ENCODE measurements at regions not wholly inside any gene's neighbourhood (a gene's known extent, or its start where the extent isn't known, plus 50 kb on each side); places are given as distances from the start of the nearest gene placed in this dataset.
A peak's percentile ranks its signal among the peaks of the same experiment; 100 is the strongest.

DNA sequence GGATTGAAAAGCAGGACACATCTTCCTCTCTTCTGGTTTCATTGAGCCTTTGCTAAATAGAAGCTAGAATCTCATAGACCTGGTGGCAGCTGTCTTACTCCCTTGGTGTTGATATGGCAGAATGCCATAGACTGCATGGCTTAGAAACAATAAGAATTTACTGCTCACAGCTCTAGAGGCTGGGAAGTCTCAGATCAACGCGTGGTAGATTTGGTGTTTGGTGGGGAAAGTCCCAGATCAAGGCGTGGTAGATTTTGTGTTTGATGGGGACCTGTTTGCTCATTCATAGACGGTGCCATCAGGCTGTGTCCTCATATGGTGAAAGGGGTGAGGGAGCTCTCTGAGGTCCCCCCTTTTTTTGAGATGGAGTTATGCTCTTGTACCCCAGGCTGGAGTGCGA lies 57.6 kb upstream of the PPP2R3B start:
- H3K23me2 ChIP-seq (ENCODE audit: low read depth, low read length): peaks cover 3% of the 10 kb centered on the region; the same call in 1 of the 2 replicates
- no peak overlapping the region for H4K5ac ChIP-seq (ENCODE audit: insufficient read length, low read depth, low read length)
- no peak overlapping the region for H3K18ac ChIP-seq (ENCODE audit: extremely low read depth, low read length)
- no peak overlapping the region for H4K8ac ChIP-seq (ENCODE audit: extremely low read depth, insufficient read depth, low read length)
- peak overlapping the region; percentile 75; the same call in 1 of the 2 replicates for H2BK12ac ChIP-seq (ENCODE audit: low read depth, low read length)
- ChIA-PET POLR2A (ENCODE audit: partially characterized antibody) (no interaction called here), CTCF (ENCODE audit: partially characterized antibody) (no interaction called here)
- no peak overlapping the region for H3K4me3 ChIP-seq (ENCODE audit: extremely low read depth in 1 of 4, insufficient read depth in 2 of 4, low read depth in 3 of 4, low read length in 4 of 4)
- WGBS, 2 experiments (ENCODE audit: extremely low coverage in 1 of 2, insufficient coverage in 1 of 2, insufficient read length in 1 of 2, insufficient replicate concordance in 2 of 2, low coverage in 1 of 2, low lambda C conversion rate in 2 of 2, missing lambda C conversion rate in 1 of 2): 94% methylated on average over 5 of the region's 5 CpGs; no CpG with 5 or more reads in 1 of the 2 experiments
- no peak overlapping the region for H2BK120ac ChIP-seq (replicated peaks; ENCODE audit: low read depth, low read length)
- H3K79me1 ChIP-seq (ENCODE audit: low read depth, low read length): no peaks in the 10 kb centered on the region
- no peak for FAIRE-seq
- peaks cover 0 to 6% of the 10 kb centered on the region in 2 experiments for H4K20me1 ChIP-seq (replicated peaks in 1 of 2; ENCODE audit: control insufficient read depth in 1 of 2, insufficient read depth in 2 of 2, low read length in 2 of 2)
- H3K9me3 ChIP-seq (ENCODE audit: insufficient read depth in 2 of 2, low read depth in 1 of 2, low read length in 1 of 2): no peaks in the 10 kb centered on the region; a peak in 1 of 4 replicates
- no peak overlapping the region for H3K56ac ChIP-seq (replicated peaks; ENCODE audit: insufficient read length, low read depth, low read length)
- H4K91ac ChIP-seq (replicated peaks; ENCODE audit: insufficient read length, low read length): no peak overlapping the region
- H3K4me2 ChIP-seq (ENCODE audit: insufficient read depth in 1 of 2, low read depth in 2 of 2, low read length in 2 of 2): no peak overlapping the region
- H2AK5ac ChIP-seq (ENCODE audit: low read depth, low read length): no peak overlapping the region
- H3K36me3 ChIP-seq (ENCODE audit: control insufficient read depth in 2 of 4, insufficient read depth in 4 of 4, low read length in 3 of 4): no peaks in the 10 kb centered on the region; a peak in 1 of 8 replicates
- TF ChIP-seq, protein P1, sequence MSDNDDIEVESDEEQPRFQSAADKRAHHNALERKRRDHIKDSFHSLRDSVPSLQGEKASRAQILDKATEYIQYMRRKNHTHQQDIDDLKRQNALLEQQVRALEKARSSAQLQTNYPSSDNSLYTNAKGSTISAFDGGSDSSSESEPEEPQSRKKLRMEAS (IDR thresholded peaks at IDR 0.05): no peak
- TF ChIP-seq KDM4A (IDR thresholded peaks at IDR 0.05; ENCODE audit: low read depth, low read length, severe bottlenecking): no peak
- TF ChIP-seq TCF12 (IDR thresholded peaks at IDR 0.05; ENCODE audit: low read depth, low read length): no peak
- TF ChIP-seq, protein P2, sequence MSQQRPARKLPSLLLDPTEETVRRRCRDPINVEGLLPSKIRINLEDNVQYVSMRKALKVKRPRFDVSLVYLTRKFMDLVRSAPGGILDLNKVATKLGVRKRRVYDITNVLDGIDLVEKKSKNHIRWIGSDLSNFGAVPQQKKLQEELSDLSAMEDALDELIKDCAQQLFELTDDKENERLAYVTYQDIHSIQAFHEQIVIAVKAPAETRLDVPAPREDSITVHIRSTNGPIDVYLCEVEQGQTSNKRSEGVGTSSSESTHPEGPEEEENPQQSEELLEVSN (IDR thresholded peaks at IDR 0.05): no peak
- no peak for TF ChIP-seq RXRA (IDR thresholded peaks at IDR 0.05; ENCODE audit: insufficient read depth, low read depth, low read length)
- TF ChIP-seq SP2 (IDR thresholded peaks at IDR 0.05; ENCODE audit: low read length): no peak
- TF ChIP-seq POU5F1 (IDR thresholded peaks at IDR 0.05; ENCODE audit: low read depth, low read length): no peak
- TF ChIP-seq HDAC6 (IDR thresholded peaks at IDR 0.05; ENCODE audit: low read depth, low read length): no peak
- no peak for TF ChIP-seq KDM5A (IDR thresholded peaks at IDR 0.05; ENCODE audit: low read length)
- no peak for TF ChIP-seq FOSL1 (IDR thresholded peaks at IDR 0.05; ENCODE audit: insufficient read depth, low read depth, low read length)
- H3K9ac ChIP-seq (replicated peaks in 1 of 4; ENCODE audit: extremely low read depth in 1 of 4, low read depth in 3 of 4, low read length in 3 of 4): no peak overlapping the region
- H3K23ac ChIP-seq (ENCODE audit: insufficient read length): no peak overlapping the region
- H3K79me2 ChIP-seq (ENCODE audit: control insufficient read depth in 1 of 2, insufficient read depth in 2 of 2, low read length in 2 of 2): no peaks in the 10 kb centered on the region
- DNase-seq (ENCODE audit: low read depth in 1 of 2, low spot score in 2 of 2): no peak
- peak overlapping the region; percentile 40; the same call in 1 of the 2 replicates for H2BK15ac ChIP-seq (ENCODE audit: low read length)
- H3K27ac ChIP-seq (ENCODE audit: low read depth, low read length): no peak overlapping the region
- peak overlapping the region; percentile 82 for H2BK20ac ChIP-seq (ENCODE audit: low read length)
- peaks cover 2 to 9% (median 5%) of the 10 kb centered on the region in 4 experiments for H3K4me1 ChIP-seq (replicated peaks in 1 of 4; ENCODE audit: control insufficient read depth in 3 of 4, insufficient read depth in 4 of 4, low read length in 3 of 4)
- no peak overlapping the region for H2AFZ ChIP-seq (ENCODE audit: low read length)
- H2BK5ac ChIP-seq (ENCODE audit: low read depth, low read length): peak overlapping the region; percentile 15; the same call in 1 of the 2 replicates
- H3K27me3 ChIP-seq (replicated peaks in 1 of 4; ENCODE audit: control insufficient read depth in 3 of 4, extremely low read depth in 1 of 4, insufficient read depth in 3 of 4, low read length in 3 of 4): peaks cover 0 to 11% (median 3%) of the 10 kb centered on the region in 4 experiments; a peak in 3 of 7 replicates
- no peak overlapping the region for H3K4ac ChIP-seq (replicated peaks; ENCODE audit: insufficient read length, low read depth, low read length)
- no peak overlapping the region for H3K14ac ChIP-seq (ENCODE audit: insufficient read length)
